ENCODE measurements at regions not wholly inside any gene's neighbourhood (a gene's known extent, or its start where the extent isn't known, plus 50 kb on each side); places are given as distances from the start of the nearest gene placed in this dataset.
"Not testable (repeated sequence)": the region's sequence is repeated elsewhere in the genome, so short reads cannot be mapped to it uniquely, and the experiment has no call there.

GRCh38 chr1:244322181-244322580 lies 129.5 kb downstream of the ADSS2 start:
- Histone ChIP-seq H3K4me1 (ENCODE audit: control insufficient read depth in 1 of 2, insufficient read depth in 2 of 2, low read length in 2 of 2) (peaks cover 20 to 34% of the 10 kb centered on the region in 2 donors), H3K9me3 (ENCODE audit: control insufficient read depth in 1 of 2, low read length in 2 of 2) (no peaks in the 10 kb centered on the region), H3K36me3 (ENCODE audit: control insufficient read depth in 1 of 2, insufficient read depth in 2 of 2, low read length in 2 of 2) (no peaks in the 10 kb centered on the region), H3K27me3 (ENCODE audit: control insufficient read depth in 1 of 2, insufficient read depth in 2 of 2, low read length in 2 of 2) (no peaks in the 10 kb centered on the region), H3K9ac (ENCODE audit: low read depth in 1 of 2, low read length in 2 of 2) (no peak overlapping the region), H3K27ac (ENCODE audit: low read depth, low read length) (peak overlapping the region; percentile 61), H3K4me3 (ENCODE audit: low read depth in 1 of 2, low read length in 2 of 2) (no peak overlapping the region)

- H3K9ac ChIP-seq (ENCODE audit: low read depth in 1 of 2, low read length in 2 of 2): peak overlapping the region in 1 of 2 donors; percentile 36
- H3K36me3 ChIP-seq (ENCODE audit: control insufficient read depth in 1 of 2, insufficient read depth in 2 of 2, low read length in 2 of 2): no peaks in the 10 kb centered on the region
- no peaks in the 10 kb centered on the region for H3K9me3 ChIP-seq (ENCODE audit: control insufficient read depth in 1 of 2, low read length in 2 of 2)
- H3K4me1 ChIP-seq (ENCODE audit: control insufficient read depth in 1 of 2, insufficient read depth in 2 of 2, low read length in 2 of 2): peaks cover 20 to 34% of the 10 kb centered on the region in 2 donors
- H3K4me3 ChIP-seq (ENCODE audit: low read depth in 1 of 2, low read length in 2 of 2): peak overlapping the region; percentile 7 to 40
- H3K27me3 ChIP-seq (ENCODE audit: control insufficient read depth in 1 of 2, insufficient read depth in 2 of 2, low read length in 2 of 2): no peaks in the 10 kb centered on the region
- peak overlapping the region; percentile 61 for H3K27ac ChIP-seq (ENCODE audit: low read depth, low read length)
Observed at GRCh38 chr1:244322791-244323521, 128.8 kb downstream of the ADSS2 start.

- peaks cover 13 to 24% of the 10 kb centered on the region in 2 donors for H3K4me1 ChIP-seq (ENCODE audit: control insufficient read depth in 1 of 2, insufficient read depth in 2 of 2, low read length in 2 of 2)
- H3K9me3 ChIP-seq (ENCODE audit: control insufficient read depth in 1 of 2, low read length in 2 of 2): no peaks in the 10 kb centered on the region
- H3K27ac ChIP-seq (ENCODE audit: low read depth, low read length): no peak overlapping the region
- H3K27me3 ChIP-seq (ENCODE audit: control insufficient read depth in 1 of 2, insufficient read depth in 2 of 2, low read length in 2 of 2): no peaks in the 10 kb centered on the region
- H3K4me3 ChIP-seq (ENCODE audit: low read depth in 1 of 2, low read length in 2 of 2): peak overlapping the region; percentile 2 to 6
- H3K9ac ChIP-seq (ENCODE audit: low read depth in 1 of 2, low read length in 2 of 2): no peak overlapping the region
- no peaks in the 10 kb centered on the region for H3K36me3 ChIP-seq (ENCODE audit: control insufficient read depth in 1 of 2, insufficient read depth in 2 of 2, low read length in 2 of 2)
Observed at GRCh38 chr1:244324176-244324883, 127.4 kb downstream of the ADSS2 start.

- H3K4me3 ChIP-seq (ENCODE audit: low read depth in 1 of 2, low read length in 2 of 2): peak overlapping the region; percentile 3 to 16
- H3K4me1 ChIP-seq (ENCODE audit: control insufficient read depth in 1 of 2, insufficient read depth in 2 of 2, low read length in 2 of 2): peaks cover 13 to 24% of the 10 kb centered on the region in 2 donors
- H3K36me3 ChIP-seq (ENCODE audit: control insufficient read depth in 1 of 2, insufficient read depth in 2 of 2, low read length in 2 of 2): no peaks in the 10 kb centered on the region
- no peaks in the 10 kb centered on the region for H3K27me3 ChIP-seq (ENCODE audit: control insufficient read depth in 1 of 2, insufficient read depth in 2 of 2, low read length in 2 of 2)
- no peak overlapping the region for H3K27ac ChIP-seq (ENCODE audit: low read depth, low read length)
- no peak overlapping the region for H3K9ac ChIP-seq (ENCODE audit: low read depth in 1 of 2, low read length in 2 of 2)
- H3K9me3 ChIP-seq (ENCODE audit: control insufficient read depth in 1 of 2, low read length in 2 of 2): no peaks in the 10 kb centered on the region
Observed at GRCh38 chr1:244325056-244325758, 126.5 kb downstream of the ADSS2 start.

- Histone ChIP-seq H3K27ac (ENCODE audit: low read depth, low read length) (no peak overlapping the region), H3K36me3 (ENCODE audit: control insufficient read depth in 1 of 2, insufficient read depth in 2 of 2, low read length in 2 of 2) (no peaks in the 10 kb centered on the region), H3K4me3 (ENCODE audit: low read depth in 1 of 2, low read length in 2 of 2) (no peak overlapping the region), H3K27me3 (ENCODE audit: control insufficient read depth in 1 of 2, insufficient read depth in 2 of 2, low read length in 2 of 2) (no peaks in the 10 kb centered on the region), H3K4me1 (ENCODE audit: control insufficient read depth in 1 of 2, insufficient read depth in 2 of 2, low read length in 2 of 2) (peaks cover 13 to 24% of the 10 kb centered on the region in 2 donors), H3K9me3 (ENCODE audit: control insufficient read depth in 1 of 2, low read length in 2 of 2) (no peaks in the 10 kb centered on the region), H3K9ac (ENCODE audit: low read depth in 1 of 2, low read length in 2 of 2) (no peak overlapping the region)
Observed at GRCh38 chr1:244326757-244327156, 125.0 kb downstream of the ADSS2 start.

- Histone ChIP-seq H3K4me3 (ENCODE audit: low read depth in 1 of 2, low read length in 2 of 2) (no peak overlapping the region), H3K36me3 (ENCODE audit: control insufficient read depth in 1 of 2, insufficient read depth in 2 of 2, low read length in 2 of 2) (no peaks in the 10 kb centered on the region), H3K27ac (ENCODE audit: low read depth, low read length) (no peak overlapping the region), H3K9me3 (ENCODE audit: control insufficient read depth in 1 of 2, low read length in 2 of 2) (no peaks in the 10 kb centered on the region), H3K27me3 (ENCODE audit: control insufficient read depth in 1 of 2, insufficient read depth in 2 of 2, low read length in 2 of 2) (no peaks in the 10 kb centered on the region), H3K9ac (ENCODE audit: low read depth in 1 of 2, low read length in 2 of 2) (no peak overlapping the region), H3K4me1 (ENCODE audit: control insufficient read depth in 1 of 2, insufficient read depth in 2 of 2, low read length in 2 of 2) (peaks cover 8 to 20% of the 10 kb centered on the region in 2 donors)
Observed at GRCh38 chr1:244327533-244327932, 124.2 kb downstream of the ADSS2 start.

- Histone ChIP-seq H3K9me3 (ENCODE audit: control insufficient read depth in 1 of 2, low read length in 2 of 2) (no peaks in the 10 kb centered on the region), H3K27ac (ENCODE audit: low read depth, low read length) (no peak overlapping the region), H3K4me3 (ENCODE audit: low read depth in 1 of 2, low read length in 2 of 2) (no peak overlapping the region), H3K27me3 (ENCODE audit: control insufficient read depth in 1 of 2, insufficient read depth in 2 of 2, low read length in 2 of 2) (no peaks in the 10 kb centered on the region), H3K9ac (ENCODE audit: low read depth in 1 of 2, low read length in 2 of 2) (no peak overlapping the region), H3K4me1 (ENCODE audit: control insufficient read depth in 1 of 2, insufficient read depth in 2 of 2, low read length in 2 of 2) (peaks cover 4 to 10% of the 10 kb centered on the region in 2 donors), H3K36me3 (ENCODE audit: control insufficient read depth in 1 of 2, insufficient read depth in 2 of 2, low read length in 2 of 2) (no peaks in the 10 kb centered on the region)
Observed at GRCh38 chr1:244328476-244328875, 123.2 kb downstream of the ADSS2 start.

GRCh38 chr1:244329591-244330317 lies 122.0 kb downstream of the ADSS2 start:
- H3K4me1 ChIP-seq (ENCODE audit: control insufficient read depth in 1 of 2, insufficient read depth in 2 of 2, low read length in 2 of 2): no peaks in the 10 kb centered on the region
- H3K9me3 ChIP-seq (ENCODE audit: control insufficient read depth in 1 of 2, low read length in 2 of 2): no peaks in the 10 kb centered on the region
- no peaks in the 10 kb centered on the region for H3K36me3 ChIP-seq (ENCODE audit: control insufficient read depth in 1 of 2, insufficient read depth in 2 of 2, low read length in 2 of 2)
- no peak overlapping the region for H3K4me3 ChIP-seq (ENCODE audit: low read depth in 1 of 2, low read length in 2 of 2)
- H3K9ac ChIP-seq (ENCODE audit: low read depth in 1 of 2, low read length in 2 of 2): no peak overlapping the region
- H3K27ac ChIP-seq (ENCODE audit: low read depth, low read length): no peak overlapping the region
- no peaks in the 10 kb centered on the region for H3K27me3 ChIP-seq (ENCODE audit: control insufficient read depth in 1 of 2, insufficient read depth in 2 of 2, low read length in 2 of 2)

GRCh38 chr1:244330318-244330625 lies 121.4 kb downstream of the ADSS2 start:
- no peak overlapping the region for H3K27ac ChIP-seq (ENCODE audit: low read depth, low read length)
- H3K9me3 ChIP-seq (ENCODE audit: control insufficient read depth in 1 of 2, low read length in 2 of 2): no peaks in the 10 kb centered on the region
- no peaks in the 10 kb centered on the region for H3K36me3 ChIP-seq (ENCODE audit: control insufficient read depth in 1 of 2, insufficient read depth in 2 of 2, low read length in 2 of 2)
- peaks cover 0 to 1% of the 10 kb centered on the region in 2 donors for H3K4me1 ChIP-seq (ENCODE audit: control insufficient read depth in 1 of 2, insufficient read depth in 2 of 2, low read length in 2 of 2)
- no peaks in the 10 kb centered on the region for H3K27me3 ChIP-seq (ENCODE audit: control insufficient read depth in 1 of 2, insufficient read depth in 2 of 2, low read length in 2 of 2)
- no peak overlapping the region for H3K9ac ChIP-seq (ENCODE audit: low read depth in 1 of 2, low read length in 2 of 2)
- H3K4me3 ChIP-seq (ENCODE audit: low read depth in 1 of 2, low read length in 2 of 2): no peak overlapping the region

GRCh38 chr1:244332761-244333160 lies 118.9 kb downstream of the ADSS2 start:
- H3K36me3 ChIP-seq (ENCODE audit: control insufficient read depth in 1 of 2, insufficient read depth in 2 of 2, low read length in 2 of 2); H3K4me1 ChIP-seq (ENCODE audit: control insufficient read depth in 1 of 2, insufficient read depth in 2 of 2, low read length in 2 of 2); H3K4me3 ChIP-seq (ENCODE audit: low read depth in 1 of 2, low read length in 2 of 2); H3K9ac ChIP-seq (ENCODE audit: low read depth in 1 of 2, low read length in 2 of 2); H3K27ac ChIP-seq (ENCODE audit: low read depth, low read length); H3K9me3 ChIP-seq (ENCODE audit: control insufficient read depth in 1 of 2, low read length in 2 of 2); H3K27me3 ChIP-seq (ENCODE audit: control insufficient read depth in 1 of 2, insufficient read depth in 2 of 2, low read length in 2 of 2): not testable (repeated sequence)
